ENCODE measurements at regions not wholly inside any gene's neighbourhood (a gene's known extent, or its start where the extent isn't known, plus 50 kb on each side); places are given as distances from the start of the nearest gene placed in this dataset.
"Not testable (repeated sequence)": the region's sequence is repeated elsewhere in the genome, so short reads cannot be mapped to it uniquely, and the experiment has no call there.

DNA sequence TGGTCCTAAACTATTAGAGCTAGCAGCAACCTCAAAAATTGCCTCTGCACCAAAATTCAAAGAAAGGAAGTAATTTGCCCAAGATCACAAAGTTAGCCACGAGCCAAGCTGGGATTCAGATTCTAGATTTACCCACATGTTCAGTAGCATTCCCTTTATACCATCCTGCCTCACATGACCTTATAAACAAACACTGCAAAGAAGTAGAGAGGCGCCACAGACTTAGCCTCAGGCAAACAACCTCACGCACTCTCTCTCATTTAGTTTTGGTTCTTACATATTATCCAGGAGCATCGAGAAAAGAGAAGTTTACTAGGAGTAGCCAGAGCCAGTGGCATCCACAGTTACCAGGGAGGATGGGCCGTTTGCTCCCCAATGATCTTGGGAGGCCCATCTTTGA lies 226.6 kb downstream of the OSR1 start:
- DNase-seq: no peak

DNA sequence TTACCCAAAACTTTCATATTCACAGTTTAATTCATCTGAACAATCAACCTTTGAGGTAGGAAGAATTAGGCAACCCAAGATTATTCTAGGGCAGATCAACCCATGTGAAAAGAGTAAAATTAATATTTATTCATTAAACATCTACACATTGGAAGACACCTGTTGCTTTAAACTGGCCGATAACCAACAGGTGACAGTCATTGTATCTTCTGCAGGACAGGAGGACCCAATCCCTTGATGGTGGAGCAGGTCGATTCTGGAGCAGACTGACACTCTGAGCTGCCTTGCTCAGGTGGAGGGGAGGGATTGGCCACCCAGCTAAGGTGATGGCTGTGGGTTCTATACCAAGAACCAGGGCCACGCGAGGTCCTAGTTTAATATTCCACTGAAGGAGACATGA lies 230.3 kb downstream of the OSR1 start:
- no peak for DNase-seq

DNA sequence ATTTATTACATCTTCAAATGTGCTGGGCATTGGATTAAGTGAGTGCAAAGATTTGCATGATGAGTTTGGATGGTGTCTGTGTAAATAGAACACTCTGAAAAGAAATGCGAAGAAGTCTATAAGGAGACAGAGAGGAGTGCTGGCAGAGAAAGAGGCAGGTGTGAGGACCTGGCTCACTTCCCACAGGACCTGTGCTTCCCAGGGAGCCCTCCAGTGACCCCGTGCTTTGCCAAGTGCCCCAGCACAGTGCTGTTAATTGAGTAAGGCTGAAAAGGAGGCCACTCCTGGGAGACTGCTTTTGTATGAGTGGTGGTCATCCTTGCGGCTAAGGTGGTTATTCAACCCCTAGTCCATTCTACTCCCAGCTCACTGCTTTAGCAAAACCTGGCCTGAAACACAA lies 230.8 kb downstream of the OSR1 start:
- no peak for DNase-seq

DNA sequence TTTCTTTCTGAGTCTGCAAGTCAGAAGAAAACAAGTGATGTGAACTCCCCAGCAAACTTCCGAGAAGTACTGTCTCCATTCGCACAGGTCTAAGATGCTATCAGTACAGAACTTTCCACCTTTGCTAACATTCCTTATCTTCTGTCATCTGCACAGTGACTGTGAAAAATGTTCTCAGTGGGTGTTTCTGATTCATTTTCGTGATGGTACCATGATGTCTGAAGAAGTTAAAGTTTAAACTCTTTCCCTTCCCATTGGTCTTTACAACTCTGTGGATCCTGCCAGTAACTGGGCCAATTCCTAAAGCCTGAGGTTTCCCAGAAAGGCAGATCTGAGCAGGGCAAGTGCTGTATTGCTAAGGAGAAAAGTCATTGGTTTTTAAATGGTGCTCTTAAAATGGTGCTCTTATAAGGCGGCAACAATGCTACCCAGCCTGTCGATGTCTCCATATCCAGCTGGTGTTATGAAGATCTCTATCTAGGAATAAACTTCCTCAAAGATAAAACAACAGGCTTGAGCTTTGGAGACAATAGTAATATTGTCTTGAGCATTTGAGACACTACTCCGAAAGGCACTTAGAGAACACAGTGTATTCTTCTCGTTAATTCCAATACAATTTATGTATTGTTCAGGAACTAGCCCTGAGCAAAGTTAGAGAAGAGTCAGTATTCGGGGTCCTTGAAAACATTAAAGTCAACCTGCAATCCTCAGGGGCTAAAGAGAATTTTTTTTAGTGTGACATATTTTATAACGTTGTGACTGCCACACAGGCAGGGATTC lies 232.3 kb downstream of the OSR1 start:
- DNase-seq: no peak

DNA sequence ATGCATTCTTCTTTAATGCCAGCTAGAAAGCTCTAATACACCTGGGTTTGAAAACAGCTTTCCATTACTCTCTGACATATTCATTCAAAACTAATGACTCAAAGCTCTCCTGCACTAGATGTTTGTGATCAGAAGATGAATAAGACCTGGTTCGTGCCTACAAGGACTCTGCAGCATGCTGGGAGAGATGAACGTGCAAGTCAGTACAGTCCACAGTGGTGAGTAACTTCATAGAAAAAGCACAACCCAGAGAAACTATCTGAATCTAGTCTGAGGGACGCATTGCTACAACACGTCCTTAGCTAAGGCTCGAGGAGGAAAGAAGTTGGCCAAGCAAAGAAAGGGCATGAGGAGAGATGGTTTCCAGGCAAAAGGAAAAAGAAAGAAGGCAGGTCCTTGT lies 234.3 kb downstream of the OSR1 start:
- DNase-seq: no peak

DNA sequence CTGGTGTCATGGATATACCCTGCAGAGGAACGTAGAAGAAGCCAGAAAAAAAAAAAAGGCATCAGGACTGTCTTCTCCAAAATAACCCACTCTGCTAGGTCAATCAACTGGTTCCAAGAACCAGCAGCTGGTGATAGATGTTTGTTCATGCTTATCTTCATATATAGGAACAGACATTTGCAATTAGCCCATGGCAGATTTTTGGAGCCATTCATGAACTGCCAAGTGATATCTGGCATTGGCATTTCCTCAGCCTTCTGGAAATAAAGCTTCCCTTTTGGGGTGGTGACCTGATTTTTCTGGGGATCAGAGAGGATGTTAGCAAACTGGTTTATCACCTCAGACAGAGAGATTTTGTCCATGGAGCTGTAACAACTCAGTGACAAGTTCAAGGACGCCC lies 234.9 kb downstream of the OSR1 start:
- DNase-seq: no peak

DNA sequence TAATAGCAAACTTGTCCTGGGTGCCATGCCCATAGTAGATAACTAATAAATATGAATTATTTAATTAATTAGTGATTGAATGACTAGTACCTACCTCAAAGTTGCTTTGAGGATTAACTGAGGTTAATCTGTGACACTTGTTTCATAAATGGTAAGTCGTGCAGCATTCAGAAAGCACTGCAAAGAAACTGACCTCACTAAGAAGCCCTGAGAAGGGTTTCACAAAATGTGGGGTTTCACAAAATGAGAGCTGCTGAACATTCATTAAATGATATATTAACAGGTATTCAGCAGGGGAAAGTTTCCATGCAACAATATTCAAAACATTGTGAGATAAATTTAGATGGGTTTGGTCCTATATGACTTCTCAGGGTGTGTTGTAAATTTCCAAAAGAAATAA lies 236.2 kb downstream of the OSR1 start:
- no peak for DNase-seq

DNA sequence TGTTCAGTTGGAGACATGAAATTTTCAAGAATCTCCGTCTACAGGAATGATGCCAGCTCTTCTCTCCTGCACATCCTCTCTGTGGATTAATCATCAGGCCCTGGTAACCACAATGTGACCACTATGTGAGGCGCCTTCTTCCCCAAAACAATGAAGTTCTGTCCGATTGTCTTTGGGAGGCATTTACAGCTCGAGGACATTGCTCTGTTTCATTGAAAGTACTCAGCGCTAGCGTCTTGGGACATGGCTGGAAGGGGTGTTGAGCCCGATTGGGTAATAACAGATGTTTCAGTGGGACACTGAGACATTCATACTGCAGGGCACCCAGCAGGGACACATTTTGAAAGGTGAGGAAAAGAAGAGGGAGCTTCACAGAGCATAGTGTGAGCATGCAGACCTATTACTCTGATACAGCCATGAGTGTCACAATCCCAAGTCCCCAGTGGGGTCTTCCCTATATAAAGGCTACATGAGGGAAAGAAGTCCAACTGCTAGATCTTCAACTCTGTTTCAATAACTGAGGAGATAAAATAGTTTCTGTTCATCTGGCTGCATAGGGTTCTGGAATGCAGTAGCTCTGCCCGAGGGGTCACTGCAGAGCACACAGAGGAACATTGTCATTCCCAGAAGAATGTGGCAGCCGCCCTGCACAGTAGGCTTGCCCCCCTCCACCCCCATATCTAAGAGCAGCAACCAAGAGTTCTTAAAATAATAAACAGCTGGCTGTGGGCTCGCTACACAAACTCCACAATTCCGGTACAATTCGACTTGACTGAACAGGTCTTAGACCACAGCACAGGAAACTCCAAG lies 237.3 kb downstream of the OSR1 start:
- DNase-seq: no peak

DNA sequence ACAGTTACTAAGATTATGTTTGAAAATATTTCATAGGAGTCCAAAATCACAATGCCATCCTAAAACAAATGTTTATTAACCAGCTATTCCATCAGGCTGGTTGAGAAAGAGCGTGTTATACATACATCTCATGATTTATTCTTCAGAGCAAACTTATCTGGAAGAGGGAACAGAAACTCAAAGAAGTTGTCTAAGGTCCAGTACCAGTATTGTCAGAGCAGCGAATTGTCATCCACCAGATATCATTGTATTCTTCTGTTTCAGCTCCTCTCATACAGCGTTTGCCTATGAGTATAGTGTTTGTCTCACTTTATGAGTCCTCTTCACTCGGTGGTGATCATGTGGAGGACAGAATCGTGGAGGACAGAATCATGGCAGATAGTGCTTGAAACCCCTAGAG lies 238.2 kb downstream of the OSR1 start:
- DNase-seq: no peak

DNA sequence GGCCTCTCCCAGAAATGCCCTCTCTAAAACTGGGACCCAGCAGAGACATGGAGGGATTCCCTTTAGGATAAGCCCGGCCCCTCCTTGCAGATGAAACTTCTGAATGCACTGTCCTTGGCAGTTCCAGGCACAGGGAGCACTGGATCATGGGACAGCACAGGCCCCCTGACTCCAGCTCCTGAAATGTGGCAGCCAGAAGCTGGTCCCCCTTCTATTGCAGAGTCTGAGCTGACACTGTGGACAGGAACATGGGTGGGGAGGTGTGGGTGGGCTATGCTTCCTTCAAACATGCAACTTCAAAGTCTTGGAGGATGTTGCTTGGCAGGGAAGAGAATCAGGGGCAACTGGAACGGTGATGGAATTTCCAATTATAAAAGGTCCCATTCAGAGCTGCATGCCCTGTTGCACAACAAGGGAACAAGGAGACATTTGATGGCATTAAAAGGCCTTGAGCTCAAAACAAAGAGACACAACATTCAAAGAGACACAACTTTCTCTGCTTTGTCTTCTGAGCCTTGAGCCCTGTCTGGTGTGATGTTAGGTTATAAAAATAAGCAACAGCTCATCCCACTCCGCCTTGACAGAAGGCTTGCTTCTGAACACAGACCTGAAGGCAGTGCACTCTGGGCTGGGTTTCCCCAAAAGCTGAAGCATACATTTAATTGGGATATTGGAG lies 239.0 kb downstream of the OSR1 start:
- DNase-seq: no peak

DNA sequence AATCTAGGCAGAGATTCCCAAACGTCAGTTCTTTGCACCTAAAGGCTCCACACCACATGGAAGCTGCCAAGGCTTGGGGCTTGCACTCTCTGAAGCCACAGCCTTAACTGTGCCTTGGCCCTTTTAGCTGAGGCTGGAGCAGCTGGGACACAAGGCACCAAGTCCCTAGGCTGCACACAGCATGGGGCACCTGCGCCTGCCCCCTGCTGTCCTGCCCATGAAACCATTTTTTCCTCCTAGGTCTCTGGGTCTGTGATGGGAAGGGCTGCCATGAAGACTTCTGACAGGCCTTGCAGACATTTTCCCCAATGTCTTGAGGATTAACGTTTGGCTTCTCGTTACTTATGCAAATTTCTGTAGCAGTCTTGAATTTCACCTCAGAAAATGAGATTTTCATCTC lies 241.5 kb downstream of the OSR1 start:
- DNase-seq: no peak

DNA sequence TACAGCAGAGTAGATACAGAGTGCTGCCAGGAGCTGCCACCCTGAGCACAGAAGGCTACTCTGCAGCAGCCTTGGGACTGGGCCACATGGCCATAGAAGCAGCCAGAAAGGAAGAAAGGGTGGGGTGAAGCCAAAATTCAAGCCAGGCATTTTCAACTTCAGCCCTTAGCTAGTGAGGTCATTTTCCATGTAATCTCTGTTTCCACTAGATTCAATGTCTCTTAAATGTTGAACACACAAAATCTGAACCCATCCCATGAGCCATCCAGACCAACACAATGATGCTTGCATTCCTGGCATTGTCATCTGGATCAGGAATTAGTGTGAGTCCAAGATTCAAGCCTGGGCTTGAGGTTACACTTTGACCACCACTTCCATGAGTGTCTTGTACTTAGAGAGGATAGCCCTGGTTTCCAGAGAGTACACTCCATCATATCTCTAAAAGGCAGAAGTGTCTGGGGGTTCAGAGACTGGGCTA lies 243.6 kb downstream of the OSR1 start:
- no peak for DNase-seq

DNA sequence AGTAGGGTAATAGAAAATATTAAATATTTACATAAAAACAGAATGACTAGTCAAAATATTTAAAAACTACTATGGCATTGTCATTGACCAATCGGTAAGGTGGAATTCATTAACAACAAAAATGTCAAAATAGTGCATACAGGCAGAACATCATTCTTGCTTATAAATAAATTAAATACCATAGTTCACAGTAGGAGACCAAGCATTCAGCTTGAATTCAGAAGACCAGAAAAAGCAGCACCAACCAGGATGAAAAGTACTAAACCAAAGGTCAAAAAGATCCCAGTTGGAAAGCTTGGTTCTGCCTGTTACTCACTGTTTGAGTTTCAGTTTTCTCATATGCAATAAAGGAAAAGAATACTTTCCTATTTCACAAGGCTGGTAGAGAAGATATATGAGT lies 244.3 kb downstream of the OSR1 start:
- DNase-seq: no peak

DNA sequence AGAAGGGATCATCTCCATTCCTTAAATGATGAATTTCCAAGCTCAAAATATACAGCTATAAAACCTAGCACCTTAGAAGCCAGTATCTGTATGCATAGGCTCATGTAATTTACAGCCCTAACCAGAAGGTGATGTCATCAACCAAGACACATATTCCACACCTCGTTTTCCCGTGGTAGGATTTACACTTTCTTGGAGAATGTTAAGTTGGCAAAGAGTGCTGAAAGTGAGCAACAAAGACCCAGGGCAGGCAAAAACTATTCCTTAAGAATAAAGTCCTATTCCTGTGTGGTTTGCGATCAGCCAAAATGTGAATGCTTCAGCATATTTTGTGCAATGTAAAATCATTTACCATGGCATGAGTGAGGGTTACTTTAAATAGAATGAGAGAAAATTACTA lies 247.1 kb downstream of the OSR1 start:
- DNase-seq: no peak

DNA sequence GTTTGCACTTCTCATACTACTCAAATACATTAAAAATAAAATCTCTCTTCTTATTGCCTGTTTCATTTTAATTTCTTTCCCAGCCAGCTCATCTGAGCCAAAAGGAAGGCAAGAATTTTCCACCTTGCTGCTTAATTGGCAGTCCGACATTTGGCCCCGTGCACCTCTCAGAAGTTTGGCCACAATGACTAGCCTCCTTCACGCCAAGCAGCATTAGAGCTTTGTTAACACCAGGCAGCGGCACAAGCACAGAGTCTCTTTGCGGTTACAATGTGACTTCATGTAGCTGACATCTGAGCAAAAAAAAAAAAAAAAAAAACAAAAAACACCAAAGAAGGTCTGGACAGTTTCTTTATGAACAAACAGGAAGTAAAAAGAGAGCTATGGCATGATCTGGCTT lies 248.9 kb downstream of the OSR1 start:
- DNase-seq: no peak

DNA sequence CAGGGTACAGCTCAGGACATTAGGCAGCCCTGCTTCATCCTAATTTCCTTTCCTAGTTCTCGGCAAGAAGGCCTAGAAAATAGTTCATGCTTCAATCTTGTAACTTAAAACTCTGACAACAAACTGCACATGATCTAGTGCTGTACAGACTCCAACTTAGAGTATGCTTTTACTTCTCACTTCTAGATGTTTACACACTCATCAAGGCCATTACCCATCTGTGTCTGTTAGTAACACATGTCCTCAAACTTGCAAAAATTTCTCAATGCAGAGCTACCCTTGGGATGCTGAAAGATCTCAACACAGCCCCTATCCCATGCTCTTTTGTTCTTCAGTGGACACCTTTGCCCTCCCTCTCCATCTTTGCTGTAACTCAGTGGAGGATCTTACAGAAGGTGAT lies 252.0 kb downstream of the OSR1 start:
- DNase-seq: no peak

DNA sequence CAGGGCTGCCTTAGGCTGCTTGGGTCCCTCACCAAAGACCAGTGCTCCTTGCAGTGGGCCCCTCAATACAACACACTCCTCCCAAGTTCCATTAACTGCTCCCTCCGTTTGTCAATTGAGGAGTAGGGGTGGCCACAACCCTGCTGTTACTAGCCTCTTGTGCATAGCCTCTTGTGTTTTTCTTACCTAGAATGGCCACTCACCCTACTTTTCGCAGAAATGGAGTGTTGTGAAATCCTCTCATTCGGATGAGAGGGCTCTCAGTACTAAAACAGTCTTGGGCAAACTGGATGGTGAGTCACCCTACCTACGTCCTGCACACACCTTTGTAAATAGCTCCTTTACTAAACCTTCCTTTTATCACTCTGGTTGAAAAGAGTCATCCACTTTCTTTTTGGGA lies 253.9 kb downstream of the OSR1 start:
- DNase-seq: no peak

DNA sequence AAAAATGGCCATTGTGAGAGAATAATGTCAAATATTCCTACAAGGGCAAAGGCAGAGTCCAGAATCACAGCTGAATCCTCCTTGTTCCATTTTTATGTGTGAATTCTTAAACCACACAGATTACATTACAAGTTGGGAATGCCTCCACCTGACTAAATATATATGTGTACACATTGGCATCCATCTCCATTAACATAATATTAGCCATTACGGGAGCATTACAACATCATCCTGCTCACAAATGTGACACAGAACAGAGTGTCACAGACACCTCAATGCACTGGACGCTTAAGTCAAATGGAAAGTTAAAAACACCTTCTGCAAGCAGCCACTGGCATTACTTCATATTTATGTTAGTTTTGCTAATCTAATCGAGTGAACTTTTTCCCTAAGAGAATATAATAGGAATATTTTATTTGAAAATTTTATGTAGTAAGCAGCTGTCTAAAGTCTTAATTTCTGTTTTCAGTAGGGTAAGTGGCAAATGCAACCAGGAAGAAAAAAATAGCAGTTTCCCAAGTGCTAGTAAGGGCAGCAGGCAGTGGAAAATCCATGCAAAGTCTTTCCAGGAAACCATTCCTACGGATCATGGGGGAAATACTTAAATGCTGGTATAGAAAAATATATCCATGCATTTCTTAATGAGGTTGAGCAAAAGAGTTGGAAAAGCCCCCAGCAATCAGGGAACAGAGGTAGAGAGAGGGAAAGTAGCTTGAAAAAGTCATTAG lies 255.6 kb downstream of the OSR1 start:
- DNase-seq: no peak

DNA sequence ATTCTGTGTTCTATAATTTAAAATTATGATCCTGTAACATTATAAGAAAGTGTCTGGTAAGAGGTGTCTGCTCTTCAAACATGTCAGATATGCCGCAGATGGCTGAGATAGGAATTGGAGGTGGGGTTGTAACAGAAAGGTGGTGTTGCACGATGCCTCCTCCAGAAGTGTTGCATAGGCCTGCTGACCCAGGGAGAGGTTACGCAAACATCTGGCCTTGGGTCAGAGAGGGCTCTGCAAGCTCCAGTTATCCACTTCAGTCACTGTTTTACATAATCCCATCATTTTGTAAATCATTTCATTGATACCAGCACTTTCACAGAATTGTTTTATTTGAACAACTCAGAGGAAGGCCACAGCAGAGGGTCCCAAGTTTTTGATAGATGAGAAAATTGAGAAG lies 256.5 kb downstream of the OSR1 start:
- DNase-seq: no peak

DNA sequence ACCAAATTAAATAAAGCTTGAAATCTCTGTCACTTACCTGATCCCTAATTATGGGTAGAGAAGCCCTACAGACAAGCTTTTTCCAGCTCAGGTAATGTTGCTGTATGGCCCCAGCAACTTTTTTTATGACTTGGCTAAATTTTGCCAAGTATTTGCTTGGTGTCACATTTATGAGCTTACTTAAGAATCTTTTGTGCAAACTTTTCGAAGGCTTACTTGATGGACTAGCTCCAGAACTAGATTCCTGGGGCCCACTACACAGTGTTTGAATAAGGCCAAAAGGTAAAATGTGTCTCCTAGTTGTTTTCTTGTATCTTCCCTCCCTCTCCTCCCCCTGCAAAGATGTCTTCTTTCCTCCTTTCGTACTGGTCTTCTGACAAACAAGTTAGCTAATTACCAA lies 257.9 kb downstream of the OSR1 start:
- no peak for DNase-seq

DNA sequence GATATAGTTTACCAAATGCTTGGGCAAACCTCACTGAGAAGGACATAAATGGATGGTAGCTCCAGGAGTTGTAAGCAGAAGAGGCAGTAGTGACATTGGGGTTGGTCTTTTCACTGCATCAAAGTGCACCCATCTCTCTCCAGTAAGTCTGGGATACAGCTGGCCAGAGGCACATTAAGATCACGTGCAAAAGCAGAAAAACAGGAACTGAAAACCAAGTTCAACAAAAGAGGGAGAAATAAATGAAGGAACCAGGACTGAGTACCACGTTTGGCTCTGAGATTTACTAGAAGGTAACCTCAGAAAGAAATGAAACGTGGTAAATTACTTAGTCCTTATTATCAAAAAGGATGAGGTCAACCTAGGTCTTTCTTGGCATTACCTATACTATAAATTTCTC lies 259.2 kb downstream of the OSR1 start:
- DNase-seq: no peak

DNA sequence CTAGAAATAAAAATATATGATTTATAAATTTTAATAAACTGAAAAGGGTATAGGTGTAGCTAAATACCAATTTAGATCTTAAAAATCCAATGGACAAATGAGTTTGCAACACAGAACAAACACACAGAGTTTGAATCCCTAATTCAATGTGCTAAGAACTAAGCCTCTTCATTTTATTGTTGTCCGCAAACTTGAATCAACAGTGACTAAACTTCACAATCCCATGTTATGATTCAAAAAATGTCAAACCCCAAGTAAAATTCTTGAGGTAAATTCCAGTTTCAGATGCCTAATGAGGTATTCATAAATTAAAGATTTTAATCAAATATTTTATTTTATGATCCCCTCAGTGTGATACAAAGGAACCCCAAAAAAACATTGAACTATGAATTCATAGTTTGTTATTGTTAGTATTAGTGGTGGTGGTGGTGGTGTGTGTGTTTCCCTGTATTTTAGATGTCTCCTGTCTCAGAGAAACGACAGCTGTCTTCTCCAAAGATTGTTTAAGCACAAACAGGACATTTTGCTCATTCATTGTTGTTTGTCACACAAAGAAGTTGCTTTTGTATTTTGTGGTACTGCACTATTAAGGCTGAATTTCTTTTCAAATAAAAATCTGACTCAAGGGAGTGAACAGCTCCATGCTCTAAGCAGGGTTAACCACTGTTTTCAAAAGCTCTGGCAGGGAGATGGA lies 259.8 kb downstream of the OSR1 start:
- no peak for DNase-seq

DNA sequence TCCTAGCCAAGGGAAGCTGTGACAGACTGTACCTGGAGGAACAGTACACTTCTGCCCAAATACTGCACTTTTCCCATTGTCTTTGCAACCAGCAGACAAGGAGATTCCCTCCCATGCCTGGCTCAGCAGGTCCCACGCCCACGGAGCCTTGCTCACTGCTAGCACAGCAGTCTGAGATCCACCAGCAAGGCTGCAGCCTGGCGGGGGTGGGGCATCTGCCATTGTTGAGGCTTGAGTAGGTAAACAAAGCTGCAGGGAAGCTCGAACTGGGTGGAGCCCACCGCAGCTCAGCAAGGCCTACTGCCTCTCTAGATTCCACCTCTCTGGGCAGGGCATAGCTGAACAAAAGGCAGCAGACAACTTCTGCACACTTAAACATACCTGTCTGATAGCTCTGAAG lies 268.9 kb downstream of the OSR1 start:
- not testable (repeated sequence) for DNase-seq

Data from activated naive CD4-positive, alpha-beta T cell (primary cell).